NCI-H2196 treated with DMSO at 0.1 percent for 48 hours (cell line): ENCODE measurements at regions not wholly inside any gene's neighbourhood (a gene's known extent, or its start where the extent isn't known, plus 50 kb on each side); places are given as distances from the start of the nearest gene placed in this dataset.
"Not testable (repeated sequence)": the region's sequence is repeated elsewhere in the genome, so short reads cannot be mapped to it uniquely, and the experiment has no call there.

ENCODE experiments used
- DNase-seq: peaks from one replicate; lab custom pipeline; 2025; ENCODE audit not compliant: unreplicated experiment; lab: John Stamatoyannopoulos, UW

GRCh38 chr4:158053086-158053485, 119.7 kb downstream of the GASK1B start:
- DNase-seq = no peak

GRCh38 chr4:158051401-158052235, 121.2 kb downstream of the GASK1B start:
- DNase-seq = no peak

DNA sequence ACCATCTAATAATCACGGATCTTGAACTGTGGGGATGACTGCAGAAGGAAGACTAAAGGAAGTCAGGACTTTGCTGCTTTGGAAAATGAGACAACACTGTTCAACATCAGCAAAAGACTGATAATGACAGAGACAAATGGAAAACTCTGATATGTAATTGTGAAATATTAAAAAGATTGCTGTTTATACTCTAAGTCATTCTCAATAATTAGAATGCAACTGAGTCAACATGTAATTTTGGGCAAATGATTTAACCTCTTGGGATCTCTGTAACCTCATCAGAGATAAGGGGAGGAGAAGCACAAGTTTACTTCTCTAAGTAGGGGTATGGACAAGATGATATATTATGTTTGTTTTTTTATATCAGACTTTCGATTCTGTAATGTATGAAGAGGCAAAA, 121.9 kb downstream of the GASK1B start:
- DNase-seq = no peak

DNA sequence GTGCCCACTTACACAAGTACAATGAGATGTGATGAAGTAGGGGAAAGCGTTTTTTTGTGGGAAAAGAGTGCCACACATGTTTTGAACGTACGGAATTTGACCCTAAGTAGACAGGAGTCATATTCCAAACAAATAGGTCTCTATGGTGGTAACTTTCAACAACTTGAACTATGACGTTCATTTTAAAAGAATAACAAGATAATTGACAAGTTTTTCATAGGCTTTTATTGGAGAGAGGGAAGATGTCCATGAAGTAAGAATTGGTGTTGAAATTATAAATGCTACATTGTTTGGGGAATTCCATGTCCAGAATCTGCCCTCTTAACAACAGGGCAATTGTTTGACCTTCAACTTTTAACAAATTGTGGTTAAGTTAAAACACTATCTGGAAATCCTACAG, 126.5 kb downstream of the GASK1B start:
- no peak for DNase-seq

DNA sequence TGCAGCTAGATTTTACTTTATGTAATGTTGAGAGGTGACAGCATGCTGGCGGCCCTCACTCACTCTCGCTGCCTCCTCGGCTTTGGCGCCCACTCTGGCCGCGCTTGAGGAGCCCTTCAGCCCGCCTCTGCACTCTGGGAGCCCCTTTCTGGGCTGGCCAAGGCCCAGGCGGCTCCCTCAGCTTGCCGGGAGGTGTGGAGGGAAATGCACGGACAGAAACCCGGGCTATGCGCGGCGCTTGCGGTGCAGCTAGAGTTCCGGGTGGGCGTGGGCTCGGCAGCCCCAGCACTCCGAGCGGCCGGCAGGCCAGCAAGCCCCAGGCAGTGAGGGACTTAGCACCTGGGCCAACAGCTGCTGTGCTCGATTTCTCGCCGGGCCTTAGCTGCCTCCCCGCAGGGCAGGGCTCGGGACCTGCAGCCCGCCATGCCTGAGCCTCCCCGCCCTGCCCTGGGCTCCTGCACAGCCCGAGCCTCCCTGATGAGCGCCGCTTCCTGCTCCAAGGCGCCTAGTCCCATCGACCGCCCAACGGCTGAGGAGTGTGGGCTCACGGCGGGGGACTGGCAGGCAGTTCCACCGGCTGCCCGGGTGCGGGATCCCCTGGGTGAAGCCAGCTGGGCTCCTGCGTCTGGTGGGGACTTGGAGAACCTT, 128.7 kb downstream of the GASK1B start:
- DNase-seq = no peak

- no peak for DNase-seq
These were observed 130.2 kb downstream of the GASK1B start for GRCh38 chr4:158042591-158043030.

- DNase-seq = no peak
These were observed 134.1 kb downstream of the GASK1B start for GRCh38 chr4:158038718-158039117.

DNA sequence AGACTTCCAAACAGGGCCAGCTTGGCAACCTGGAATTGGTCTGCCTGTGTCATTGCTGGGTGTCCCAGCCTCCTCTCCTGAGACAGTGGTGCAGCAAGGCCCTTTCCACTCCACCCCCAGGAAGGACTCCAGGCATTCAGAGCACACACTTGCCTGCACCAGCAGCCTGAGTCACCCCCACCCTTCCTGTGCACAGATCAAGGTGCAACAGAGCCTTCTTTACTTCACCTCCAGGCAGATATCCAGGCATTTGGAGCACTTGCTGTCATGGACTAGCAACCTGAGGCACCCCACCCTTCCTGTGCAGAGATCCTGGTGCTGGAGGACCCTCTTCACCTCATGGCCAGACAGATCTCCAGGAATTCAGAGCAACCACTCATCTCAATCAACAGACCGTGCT, 135.8 kb downstream of the GASK1B start:
- DNase-seq = no peak

DNA sequence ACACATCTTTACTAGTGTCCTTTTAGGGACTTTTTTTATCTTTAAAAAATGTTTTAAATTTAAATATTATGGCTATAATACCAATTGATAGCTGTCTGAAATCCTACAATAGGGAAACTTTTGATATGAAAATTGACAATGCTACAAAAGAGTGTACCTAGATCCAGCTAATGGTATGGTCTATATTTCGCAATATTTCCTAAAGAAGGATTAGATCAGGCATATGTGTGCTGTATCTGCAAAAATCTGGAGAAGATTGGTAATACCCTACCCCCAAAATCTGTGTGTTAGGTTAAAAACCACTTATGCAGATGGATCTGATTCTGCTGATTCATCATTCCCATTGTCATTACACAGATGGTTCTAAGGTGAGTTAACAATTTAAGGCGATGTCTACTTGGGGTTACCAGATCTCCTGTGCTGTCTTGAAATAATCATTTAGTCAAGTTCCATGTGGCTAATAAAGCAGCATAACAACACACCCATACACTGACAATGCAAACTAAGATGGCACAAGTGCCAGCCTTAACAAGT, 137.1 kb downstream of the GASK1B start:
- no peak for DNase-seq

DNA sequence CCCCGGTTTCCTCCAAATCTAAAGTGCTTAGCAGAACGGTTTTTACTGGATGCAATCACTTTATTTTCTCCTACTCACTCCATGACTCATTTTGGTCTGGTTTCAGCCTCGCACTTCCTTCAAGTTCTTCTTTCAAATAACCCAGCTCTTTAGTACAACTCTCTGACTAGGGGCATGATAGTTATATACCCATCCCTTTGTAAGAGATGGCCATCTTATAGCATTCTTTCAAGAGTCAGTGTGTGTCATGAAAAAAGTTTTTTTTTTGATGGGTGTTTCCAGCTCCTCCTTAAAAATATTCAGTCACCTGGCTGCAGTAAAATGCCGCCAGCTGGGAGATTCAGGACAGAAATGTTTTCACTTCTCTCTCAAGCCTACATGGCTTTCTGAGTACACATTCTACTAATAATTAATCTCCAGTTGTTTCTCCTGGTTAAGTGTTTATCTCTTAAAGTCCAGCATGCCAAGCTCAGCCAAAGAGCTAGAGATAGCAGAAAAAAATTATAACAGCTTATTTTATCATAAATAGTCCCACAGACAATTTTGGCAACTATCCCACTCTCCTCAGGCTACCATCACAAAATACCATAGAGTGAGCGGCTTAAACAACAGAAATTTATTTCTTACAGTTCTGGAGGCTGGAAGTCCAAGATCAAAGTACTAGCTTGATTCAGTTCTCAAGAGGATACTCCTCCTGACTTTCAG, 139.3 kb downstream of the GASK1B start:
- DNase-seq = no peak

DNA sequence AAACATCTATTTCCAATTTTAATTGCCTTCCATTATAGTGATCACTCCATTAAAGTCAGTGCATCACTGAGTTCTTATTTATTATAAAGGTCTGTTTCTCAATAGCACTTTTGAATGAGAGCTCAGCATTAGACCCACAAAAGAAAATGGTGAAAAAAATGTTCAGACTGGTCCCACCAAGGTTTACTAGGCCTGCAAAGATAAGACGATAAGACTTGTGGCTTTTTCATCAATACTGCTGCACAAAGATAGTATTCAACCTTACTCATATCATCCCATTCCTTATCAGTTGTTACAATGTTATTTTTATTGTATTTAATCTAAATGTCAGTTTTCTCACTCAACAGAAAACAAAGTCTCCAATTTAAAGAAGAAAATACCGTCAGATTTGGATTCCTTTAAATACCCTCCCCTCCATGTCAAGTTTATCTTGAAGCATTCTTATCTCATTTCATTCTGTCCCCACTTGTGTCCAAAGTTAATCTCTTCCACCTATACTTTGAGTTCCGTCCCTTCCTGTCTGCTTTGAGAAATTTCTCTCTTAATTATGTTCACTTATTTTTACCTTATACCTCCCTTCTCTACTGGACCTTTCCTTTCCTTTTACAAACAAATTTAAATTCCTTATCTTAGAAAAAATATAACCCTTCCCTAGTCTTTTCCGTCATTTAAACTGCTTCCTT, 140.0 kb downstream of the GASK1B start:
- DNase-seq = no peak

- not testable (repeated sequence) for DNase-seq
These were observed 144.4 kb downstream of the GASK1B start for GRCh38 chr4:158028381-158028780.

DNA sequence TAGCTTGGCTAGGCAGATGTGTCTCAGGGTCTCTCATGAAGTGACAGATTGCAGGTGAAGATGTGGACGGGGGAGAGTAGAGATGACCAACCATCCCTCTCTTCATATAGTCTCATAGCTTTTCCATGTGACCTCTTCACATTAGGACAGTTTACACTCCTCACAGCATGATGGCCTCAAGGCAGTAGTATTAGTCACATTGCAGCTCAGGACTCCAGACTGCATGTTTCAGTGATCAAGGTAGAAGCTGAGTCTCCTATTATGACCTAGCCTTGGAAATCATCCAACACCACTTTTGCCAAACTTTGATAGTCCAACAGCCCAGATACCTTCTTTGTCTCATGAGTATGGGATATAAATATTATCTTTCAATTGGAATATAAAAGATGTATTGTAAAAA, 147.7 kb downstream of the GASK1B start:
- DNase-seq = no peak

- DNase-seq = no peak
These were observed 152.0 kb downstream of the GASK1B start for GRCh38 chr4:158020734-158021346.

- DNase-seq = no peak
These were observed 152.6 kb downstream of the GASK1B start for GRCh38 chr4:158020176-158020575.

- no peak for DNase-seq
These were observed 154.0 kb downstream of the GASK1B start for GRCh38 chr4:158018831-158019230.

DNA sequence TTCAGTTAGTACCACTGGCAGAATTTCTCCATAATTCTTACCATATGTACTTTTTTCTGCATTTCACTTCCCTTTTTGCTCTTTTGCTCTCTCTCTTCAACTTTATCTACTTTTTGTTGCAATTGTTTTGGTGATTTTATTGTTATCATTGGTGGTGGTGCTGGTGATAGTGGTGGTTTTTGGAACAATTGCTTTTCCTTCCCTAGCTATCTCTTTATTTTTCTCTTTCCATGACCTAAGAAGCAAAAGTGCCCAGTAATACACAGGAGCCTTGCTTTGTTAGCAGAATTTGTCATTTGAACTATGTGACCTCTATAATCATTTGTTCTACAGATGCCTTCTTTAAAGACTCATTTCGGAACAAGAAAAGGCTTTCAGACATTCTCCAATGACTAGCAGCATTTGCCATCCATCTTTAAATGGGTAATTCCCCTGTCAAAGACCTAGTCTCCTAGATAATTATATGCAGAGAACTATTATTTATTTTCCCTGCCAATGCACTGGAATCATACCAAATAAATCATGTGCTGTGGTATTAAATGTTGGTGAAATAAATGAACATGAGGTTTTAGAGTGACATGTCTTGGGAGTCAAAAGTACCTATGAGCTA, 154.5 kb downstream of the GASK1B start:
- DNase-seq = no peak

GRCh38 chr4:158016511-158016910, 156.3 kb downstream of the GASK1B start:
- no peak for DNase-seq

DNA sequence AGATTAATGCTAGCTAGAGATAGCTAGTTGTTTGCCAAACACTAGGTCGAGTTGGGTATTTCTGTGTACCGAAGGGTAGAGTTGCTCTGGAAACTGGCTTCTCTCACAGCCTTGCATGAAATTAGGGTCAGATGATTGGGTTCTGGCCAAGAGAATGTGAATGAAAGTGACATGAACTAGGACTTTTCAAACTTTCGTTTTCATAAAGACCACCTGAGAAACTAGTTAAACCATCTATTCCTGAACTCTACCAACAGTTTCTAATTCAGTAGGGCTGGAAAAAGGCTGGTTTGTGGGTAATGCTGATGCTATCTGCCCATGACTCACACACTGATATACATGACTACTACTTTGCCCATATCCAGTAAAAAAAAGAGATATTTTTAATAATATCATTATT, 157.6 kb downstream of the GASK1B start:
- no peak for DNase-seq

DNA sequence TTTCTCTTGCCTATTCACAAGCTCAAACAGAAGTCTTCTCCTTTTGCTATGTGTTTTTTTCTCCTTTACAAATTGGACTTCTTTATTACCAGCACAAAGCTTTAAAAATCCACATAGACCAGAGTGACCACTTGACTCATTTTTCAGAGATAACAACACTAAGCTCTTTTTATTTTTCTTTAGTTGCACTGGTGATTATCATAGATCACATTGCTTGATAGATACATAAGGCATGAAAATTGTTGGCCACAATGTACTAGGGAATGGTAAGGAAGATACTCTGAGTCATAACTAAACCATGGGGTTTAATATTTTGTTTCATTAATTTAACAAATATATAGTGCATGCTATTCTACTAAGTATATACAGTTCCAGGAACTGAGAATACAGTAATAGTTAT, 159.0 kb downstream of the GASK1B start:
- DNase-seq = no peak
